A549 (cell line): ENCODE measurements at regions not wholly inside any gene's neighbourhood (a gene's known extent, or its start where the extent isn't known, plus 50 kb on each side); places are given as distances from the start of the nearest gene placed in this dataset.

ENCODE experiments used
- CEBPB ChIP-seq, 2 experiments: fragments of >200 bp in 1 of 2; sonication (Bioruptor Twin) in 1 of 2; formaldehyde crosslinking in 1 of 2; IDR thresholded peaks; 2 replicates each; pipeline ENCODE4 v1.6.1; 2012 to 2016
- CTCF ChIP-seq: fragments of >200 bp; sonication (Bioruptor Twin); formaldehyde crosslinking; IDR thresholded peaks from 3 replicates; pipeline ENCODE4 v1.5.1; 2016
- EP300 ChIP-seq, 2 experiments: fragments of >200 bp; sonication (Bioruptor Twin); formaldehyde crosslinking; IDR thresholded peaks; 2 replicates in 1 of 2; 3 replicates in 1 of 2; pipeline ENCODE4 v1.6.1; 2016 to 2017
- JUN ChIP-seq, 2 experiments: fragments of >200 bp; sonication (Bioruptor Twin); formaldehyde crosslinking; IDR thresholded peaks; 2 replicates in 1 of 2; 3 replicates in 1 of 2; pipeline ENCODE4 v1.6.1; 2016 to 2017
- KDM1A ChIP-seq: fragments of 200-600 bp; sonication (generic); IDR thresholded peaks from 2 replicates; pipeline ENCODE4 v1.6.1; 2016; ENCODE audit warnings: low read depth, mild to moderate bottlenecking
- POLR2A ChIP-seq: IDR thresholded peaks from 2 replicates; pipeline ENCODE4 v1.6.1; 2012; ENCODE audit warnings: mild to moderate bottlenecking, low read length
- SREBF2 ChIP-seq: fragments of 450-650 bp; IDR thresholded peaks from 2 replicates; pipeline ENCODE4 v1.6.1; 2014; ENCODE audit warnings: mild to moderate bottlenecking, moderate library complexity
- TF ChIP-seq, protein P1 (sequence below): IDR thresholded peaks from 2 replicates; pipeline ENCODE4 v1.6.1; 2012

GRCh38 chr5:97418462-97418861 lies 235.4 kb upstream of the RIOK2 start:
- TF ChIP-seq EP300 (IDR thresholded peaks at IDR 0.05), result no peak
- TF ChIP-seq CTCF, result no peak
- TF ChIP-seq SREBF2, result no peak
- no peak for TF ChIP-seq POLR2A
- no peak for TF ChIP-seq JUN (IDR thresholded peaks at IDR 0.05)
- no peak for TF ChIP-seq KDM1A
- TF ChIP-seq CEBPB (IDR thresholded peaks at IDR 0.05), result no peak
- TF ChIP-seq, protein P1, sequence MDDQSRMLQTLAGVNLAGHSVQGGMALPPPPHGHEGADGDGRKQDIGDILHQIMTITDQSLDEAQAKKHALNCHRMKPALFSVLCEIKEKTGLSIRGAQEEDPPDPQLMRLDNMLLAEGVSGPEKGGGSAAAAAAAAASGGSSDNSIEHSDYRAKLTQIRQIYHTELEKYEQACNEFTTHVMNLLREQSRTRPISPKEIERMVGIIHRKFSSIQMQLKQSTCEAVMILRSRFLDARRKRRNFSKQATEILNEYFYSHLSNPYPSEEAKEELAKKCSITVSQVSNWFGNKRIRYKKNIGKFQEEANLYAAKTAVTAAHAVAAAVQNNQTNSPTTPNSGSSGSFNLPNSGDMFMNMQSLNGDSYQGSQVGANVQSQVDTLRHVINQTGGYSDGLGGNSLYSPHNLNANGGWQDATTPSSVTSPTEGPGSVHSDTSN, result no peak
